Activated T-helper 1 cell treated with anti-CD3 and anti-CD28 coated beads, Interleukin-2, amount 50 U/mL, for 16 hours (primary cell): ENCODE measurements at regions not wholly inside any gene's neighbourhood (a gene's known extent, or its start where the extent isn't known, plus 50 kb on each side); places are given as distances from the start of the nearest gene placed in this dataset.

ENCODE experiments used
- DNase-seq, 2 donors: peaks; one replicate each; pipeline ENCODE4 v3.0.0-alpha.2; 2020; ENCODE audit warnings: low read depth in 1 of 2, low spot score in 1 of 2

DNA sequence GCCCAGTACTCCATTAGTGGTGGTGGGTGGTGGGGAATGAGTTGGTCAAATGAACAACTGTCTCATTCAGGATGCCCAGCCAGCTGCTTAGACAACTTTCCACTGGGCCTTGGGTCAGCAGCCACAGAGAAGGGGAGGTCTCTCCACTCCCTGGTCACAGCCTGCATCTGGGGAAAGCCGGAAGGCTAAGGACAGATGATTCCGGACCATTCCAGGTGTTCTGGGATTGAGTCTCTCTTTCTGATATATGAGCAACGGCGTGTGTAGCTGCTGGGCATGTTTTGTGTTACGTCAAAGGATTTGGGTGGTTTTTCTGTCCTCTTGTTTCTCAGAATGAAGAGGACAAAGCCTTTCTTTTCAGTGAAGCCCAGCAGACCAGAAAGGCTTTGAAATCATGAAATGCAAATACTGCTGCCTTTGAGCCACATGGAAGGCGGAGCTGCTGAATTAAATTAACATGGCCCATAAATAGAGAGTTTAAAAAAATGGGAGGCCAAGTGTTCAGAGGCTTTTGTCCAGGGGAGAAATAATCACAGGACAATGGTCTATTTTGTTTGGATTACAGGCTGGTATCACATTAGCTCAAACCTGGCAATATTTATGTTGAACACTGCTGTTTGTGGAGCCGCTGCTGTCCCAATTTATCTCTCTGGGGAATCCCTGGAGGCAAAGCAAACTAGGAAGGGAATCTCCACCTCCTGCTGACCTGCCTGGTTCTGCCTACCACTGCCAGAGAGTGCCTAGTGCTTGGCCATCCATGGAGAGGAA lies 234.4 kb upstream of the E2F8 start:
- no peak for DNase-seq

DNA sequence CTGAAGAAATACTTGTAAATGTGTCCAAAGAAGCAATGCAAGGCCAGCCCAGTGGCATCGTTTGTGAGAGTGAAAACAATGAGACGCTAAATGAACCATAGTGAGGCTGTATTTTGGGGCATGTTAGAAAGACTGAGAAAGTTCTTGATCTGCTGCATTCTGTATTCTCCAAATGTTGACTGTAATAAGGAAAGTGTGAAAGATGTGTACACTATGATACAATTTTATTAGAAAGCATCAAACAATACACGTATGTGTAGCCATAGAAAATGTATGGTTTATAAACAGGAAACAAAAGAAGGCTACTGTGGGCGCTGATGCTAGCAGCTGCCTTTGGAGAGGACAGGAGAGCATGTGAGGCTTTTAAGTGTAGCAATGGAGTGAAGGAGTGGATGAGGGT lies 233.5 kb upstream of the E2F8 start:
- DNase-seq: no peak

DNA sequence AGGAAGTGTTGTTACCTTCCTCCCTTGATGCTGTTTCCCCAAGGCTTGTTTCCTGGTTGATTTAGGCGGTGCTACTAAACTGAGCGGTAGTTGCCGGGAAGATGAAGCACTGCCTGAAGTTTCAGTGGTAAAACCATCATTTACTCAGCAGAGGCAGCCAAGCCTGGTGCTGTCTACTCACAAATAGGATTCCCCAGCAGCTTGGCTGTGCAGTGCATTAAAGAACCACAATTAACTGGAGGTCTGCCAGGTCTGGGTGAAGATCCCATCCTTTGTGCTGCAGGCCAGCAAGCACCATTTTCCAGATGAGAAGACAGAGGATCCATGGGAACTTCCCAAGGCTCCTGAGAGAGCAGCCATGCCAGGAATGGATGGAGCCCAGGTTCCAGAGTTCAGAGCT lies 231.9 kb upstream of the E2F8 start:
- no peak for DNase-seq

GRCh38 chr11:19467904-19468303 lies 227.2 kb upstream of the E2F8 start:
- no peak for DNase-seq

DNA sequence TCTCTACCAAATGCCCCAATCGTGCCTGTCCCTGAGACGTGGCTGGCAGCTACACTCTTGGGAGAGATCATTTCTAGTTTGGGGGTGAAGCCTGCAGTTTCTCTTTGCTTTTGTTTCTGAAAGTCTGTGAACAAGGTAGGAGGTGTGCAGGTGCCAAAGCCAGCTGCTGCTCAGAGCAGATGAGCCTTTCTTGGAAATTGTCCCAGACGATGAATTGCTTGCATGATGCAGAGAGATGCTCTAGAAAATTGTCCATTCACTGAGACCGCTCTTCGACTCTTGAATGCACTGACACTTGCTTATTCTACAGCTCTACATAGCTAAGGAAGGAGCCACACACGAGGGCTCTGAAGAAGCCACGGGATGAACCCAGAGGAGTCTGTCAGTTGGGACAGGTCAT lies 225.6 kb upstream of the E2F8 start:
- no peak for DNase-seq

- DNase-seq: no peak
Measured at GRCh38 chr11:19463976-19464375, 223.2 kb upstream of the E2F8 start.

GRCh38 chr11:19460718-19461405 lies 220.1 kb upstream of the E2F8 start:
- DNase-seq: no peak

DNA sequence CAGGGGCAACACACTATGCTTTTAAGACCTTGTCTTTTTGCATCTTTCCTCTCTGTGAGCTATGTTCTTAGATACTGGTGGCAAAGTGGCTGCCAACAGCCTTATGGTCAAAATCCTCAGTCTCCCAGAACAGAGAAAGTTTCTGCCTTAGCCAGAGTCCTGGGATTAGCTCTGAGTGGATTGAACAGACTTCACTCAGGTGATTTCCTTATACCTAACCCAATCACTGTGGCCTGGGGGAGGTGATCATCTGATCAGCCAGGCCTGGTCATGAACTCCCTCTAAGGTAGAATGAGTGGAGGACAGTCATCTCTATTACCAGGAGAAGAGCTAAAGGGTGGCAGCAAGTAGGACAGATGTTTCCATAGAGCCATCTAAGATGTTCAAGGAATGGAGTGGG lies 218.5 kb upstream of the E2F8 start:
- DNase-seq: no peak

GRCh38 chr11:19458721-19459120 lies 218.0 kb upstream of the E2F8 start:
- no peak for DNase-seq

DNA sequence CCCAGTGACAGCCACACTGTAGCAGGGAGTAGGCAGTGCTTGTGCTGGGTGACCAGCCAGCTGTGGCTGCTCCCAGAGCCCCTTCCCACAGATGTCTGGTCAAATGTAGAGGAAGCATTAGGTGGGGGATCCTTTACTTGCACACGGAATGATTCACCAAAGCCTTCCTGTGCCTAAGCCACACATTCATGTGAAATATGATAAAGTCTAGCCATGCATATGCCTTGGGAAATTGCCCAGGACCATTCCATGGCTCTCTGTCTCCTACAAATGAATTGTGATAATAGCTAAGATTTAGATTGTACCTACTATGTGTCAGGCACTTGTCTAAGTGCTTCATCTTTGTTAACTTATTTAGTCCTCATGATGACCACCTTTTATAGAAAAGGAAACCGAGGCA lies 217.5 kb upstream of the E2F8 start:
- no peak for DNase-seq

GRCh38 chr11:19455731-19456130 lies 215.0 kb upstream of the E2F8 start:
- DNase-seq: no peak

DNA sequence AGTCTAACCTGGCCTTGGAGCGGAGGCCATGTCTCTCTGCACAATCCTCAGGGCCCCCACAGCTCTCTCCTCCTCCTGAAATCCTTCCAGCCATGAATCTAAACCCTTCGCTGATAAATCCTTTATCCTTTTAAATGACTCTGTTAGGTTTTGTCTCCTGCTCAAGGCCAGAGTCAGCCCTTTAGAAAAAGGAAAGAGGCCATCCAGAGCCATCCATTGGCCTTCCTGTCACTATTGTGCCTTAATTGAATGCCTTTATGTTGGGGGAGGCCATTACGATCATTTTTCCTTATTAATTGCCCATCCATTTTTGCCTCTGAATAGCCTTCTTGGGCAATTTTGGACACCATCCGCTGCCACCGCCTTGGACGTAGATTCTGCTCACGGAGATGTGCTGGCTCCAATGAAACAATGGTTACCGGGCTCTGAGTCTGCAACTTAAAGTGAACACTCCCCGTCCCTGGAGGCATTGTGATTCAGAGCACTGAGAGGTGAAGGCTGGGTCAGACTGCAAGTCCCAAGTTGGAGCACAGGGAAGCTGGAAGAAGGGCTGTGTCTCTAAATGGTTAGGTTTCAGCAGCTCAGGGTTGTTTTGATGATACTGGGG lies 213.0 kb upstream of the E2F8 start:
- DNase-seq: no peak

DNA sequence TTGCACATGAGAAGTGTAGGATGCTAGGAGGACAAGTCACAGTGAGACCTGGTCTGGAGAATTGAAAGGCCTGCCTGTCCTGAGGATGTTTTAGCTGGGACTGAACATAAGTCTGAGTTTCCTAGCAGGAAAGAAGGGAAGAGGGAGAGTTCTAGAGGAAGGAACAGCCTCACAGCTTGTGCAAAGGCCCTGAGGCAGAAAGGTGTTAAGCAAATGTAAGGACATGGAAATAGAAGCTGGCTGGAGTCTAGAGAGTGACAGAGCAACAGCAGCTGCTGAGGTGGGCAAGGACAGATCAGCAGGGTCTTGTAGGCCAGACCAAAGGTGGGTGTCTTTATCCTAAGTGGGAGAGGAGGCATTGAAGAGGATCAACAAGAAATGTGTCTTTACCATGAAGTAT lies 210.9 kb upstream of the E2F8 start:
- DNase-seq: no peak

- DNase-seq: no peak
Measured at GRCh38 chr11:19450282-19450681, 209.5 kb upstream of the E2F8 start.

- no peak for DNase-seq
Measured at GRCh38 chr11:19448651-19449050, 207.9 kb upstream of the E2F8 start.

GRCh38 chr11:19447150-19447566 lies 206.4 kb upstream of the E2F8 start:
- no peak for DNase-seq

DNA sequence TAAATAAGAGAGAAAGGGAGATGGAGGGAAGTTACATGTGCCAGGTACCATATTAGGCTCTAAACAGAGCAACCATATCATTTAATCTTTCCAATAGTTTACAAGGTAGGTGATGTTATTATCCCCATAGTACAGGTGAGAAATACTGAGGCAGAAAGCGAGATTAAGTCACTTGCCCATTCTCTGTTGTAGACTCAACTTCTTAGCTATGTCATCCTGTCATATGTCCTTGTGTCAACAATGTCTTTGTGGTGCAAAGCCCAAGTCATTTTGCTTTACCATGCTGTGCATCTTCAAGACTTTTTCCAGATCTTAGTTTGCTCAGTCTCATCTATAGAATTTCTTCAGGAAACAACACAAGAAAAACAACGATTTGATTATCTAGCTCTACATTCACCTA lies 205.0 kb upstream of the E2F8 start:
- no peak for DNase-seq

DNA sequence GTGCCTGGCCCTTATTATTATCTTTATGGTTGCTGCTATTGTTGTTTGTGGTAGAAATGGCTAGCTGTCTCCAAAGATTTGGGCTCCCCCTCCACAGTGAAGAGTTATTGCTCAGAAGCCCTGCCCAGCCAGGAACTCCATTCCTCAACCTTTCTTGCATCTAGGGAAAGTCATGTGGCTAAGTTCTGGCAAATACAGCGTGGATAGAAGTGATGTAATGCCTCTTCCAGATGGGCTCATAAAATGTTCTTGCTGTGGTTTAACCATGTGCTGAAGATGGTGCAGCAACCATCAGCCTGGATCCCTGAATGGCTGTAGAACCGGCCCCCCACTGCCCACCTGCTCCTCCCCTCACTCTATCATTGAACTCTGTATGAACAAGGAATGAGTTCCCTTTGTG lies 203.5 kb upstream of the E2F8 start:
- DNase-seq: no peak

DNA sequence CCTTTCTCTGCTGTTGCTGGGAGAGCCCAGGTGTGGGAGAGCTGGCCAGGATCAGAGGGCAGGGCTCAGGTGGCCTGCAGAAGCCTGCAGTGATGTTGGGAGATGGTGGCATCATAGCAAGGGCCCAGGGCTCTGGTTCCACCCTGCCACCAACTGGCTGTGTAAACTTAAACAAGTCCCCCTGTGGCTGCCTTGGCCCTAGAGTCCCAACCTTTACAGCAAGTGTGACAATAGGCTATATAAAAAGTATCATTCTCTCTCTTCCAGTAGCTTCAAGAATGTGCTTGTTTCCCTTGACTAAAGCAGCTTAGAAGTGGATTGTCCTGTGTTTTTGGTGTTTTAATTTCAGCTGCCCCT lies 201.8 kb upstream of the E2F8 start:
- DNase-seq: no peak

DNA sequence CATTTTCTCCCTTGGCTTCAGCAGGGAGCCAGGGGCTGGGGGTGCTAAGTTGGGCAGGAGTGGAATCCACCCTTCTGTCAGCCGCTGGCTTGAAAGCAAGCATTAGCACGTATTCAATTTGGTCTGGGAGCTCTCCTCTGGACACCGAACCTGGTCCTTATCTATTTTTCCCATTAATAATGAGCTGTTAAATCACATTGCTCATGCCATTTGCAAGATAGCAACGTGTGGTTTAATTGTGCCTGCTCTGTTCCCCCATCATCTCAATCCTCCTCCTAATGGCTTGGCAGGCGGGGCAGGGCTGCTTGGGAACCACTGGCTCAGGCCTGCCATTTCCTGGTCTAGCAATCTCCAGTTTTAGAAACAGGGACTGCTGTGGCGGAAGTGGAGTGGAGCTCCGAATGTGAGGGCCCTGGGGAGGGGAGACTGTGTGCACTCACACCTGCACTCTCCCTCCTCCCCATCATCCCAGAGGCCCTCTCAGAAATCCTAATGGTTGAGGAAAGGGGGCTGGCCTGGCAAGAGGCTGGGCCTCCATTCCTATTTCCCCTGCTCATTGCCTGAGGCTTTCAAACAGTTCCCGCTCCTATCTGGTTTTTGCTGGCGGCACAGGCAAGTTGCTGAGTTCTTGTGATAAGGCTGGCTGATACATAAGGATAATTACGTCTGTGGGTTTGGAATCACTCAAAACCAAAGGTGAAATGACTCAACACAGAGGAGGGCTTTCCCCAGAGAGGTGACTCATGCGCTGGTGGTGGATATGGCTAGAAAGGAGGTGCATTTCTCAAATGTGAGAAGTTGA lies 201.2 kb upstream of the E2F8 start:
- no peak for DNase-seq

DNA sequence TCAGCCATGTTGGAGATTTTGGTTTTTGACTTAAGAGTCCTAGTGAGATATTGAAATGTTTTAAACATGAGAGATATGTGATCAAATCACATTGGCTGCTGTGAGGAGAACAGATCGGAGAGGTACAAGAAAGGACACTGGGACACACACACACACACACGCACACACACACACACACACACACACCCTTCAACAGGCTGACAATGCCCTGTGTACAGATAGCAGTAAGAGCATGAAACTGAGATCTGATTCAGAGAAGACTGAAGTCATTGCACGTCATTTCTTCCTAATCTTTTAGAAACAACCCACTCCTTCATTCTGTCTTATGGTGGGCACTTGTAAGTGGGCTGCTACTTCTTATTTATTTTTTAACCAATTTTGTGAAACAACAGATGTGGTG lies 200.5 kb upstream of the E2F8 start:
- no peak for DNase-seq

- DNase-seq: no peak
Measured at GRCh38 chr11:19437760-19438159, 197.0 kb upstream of the E2F8 start.
